ENCODE measurements at regions not wholly inside any gene's neighbourhood (a gene's known extent, or its start where the extent isn't known, plus 50 kb on each side); places are given as distances from the start of the nearest gene placed in this dataset.

DNA sequence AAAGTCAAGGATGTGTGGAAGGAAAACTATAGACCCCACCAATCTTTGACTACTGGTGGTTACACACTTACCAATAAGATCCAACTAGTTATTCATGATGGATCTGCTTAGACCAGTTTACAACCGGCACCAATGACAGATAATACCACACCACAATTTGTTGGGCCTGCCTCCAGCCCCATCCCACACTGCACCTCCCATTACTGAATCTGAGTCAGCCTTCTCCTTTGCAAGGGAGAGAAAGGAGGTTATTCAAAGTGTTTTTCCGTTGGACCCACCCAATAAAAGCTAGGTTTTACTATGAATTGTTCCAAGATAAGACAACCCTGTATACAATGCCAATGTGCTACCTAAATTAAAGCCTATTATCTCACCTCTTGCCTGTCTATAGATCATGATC lies 453.5 kb downstream of the MTRR start:
- Histone ChIP-seq H3K27me3 (replicated peaks; ENCODE audit: insufficient read depth) (no peaks in the 10 kb centered on the region), H3K27ac (no peak overlapping the region), H3K4me3 (no peak overlapping the region), H3K4me1 (ENCODE audit: control insufficient read depth in 1 of 2, low read depth in 2 of 2) (no peaks in the 10 kb centered on the region), H3K9me3 (no peaks in the 10 kb centered on the region), H3K36me3 (no peaks in the 10 kb centered on the region)
- no peak for ATAC-seq (ENCODE audit: insufficient number of reproducible peaks, low FRiP score, low read depth)
- TF ChIP-seq, protein P1, sequence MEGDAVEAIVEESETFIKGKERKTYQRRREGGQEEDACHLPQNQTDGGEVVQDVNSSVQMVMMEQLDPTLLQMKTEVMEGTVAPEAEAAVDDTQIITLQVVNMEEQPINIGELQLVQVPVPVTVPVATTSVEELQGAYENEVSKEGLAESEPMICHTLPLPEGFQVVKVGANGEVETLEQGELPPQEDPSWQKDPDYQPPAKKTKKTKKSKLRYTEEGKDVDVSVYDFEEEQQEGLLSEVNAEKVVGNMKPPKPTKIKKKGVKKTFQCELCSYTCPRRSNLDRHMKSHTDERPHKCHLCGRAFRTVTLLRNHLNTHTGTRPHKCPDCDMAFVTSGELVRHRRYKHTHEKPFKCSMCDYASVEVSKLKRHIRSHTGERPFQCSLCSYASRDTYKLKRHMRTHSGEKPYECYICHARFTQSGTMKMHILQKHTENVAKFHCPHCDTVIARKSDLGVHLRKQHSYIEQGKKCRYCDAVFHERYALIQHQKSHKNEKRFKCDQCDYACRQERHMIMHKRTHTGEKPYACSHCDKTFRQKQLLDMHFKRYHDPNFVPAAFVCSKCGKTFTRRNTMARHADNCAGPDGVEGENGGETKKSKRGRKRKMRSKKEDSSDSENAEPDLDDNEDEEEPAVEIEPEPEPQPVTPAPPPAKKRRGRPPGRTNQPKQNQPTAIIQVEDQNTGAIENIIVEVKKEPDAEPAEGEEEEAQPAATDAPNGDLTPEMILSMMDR (IDR thresholded peaks at IDR 0.05), result no peak
- no peak for DNase-seq (ENCODE audit: low spot score)

DNA sequence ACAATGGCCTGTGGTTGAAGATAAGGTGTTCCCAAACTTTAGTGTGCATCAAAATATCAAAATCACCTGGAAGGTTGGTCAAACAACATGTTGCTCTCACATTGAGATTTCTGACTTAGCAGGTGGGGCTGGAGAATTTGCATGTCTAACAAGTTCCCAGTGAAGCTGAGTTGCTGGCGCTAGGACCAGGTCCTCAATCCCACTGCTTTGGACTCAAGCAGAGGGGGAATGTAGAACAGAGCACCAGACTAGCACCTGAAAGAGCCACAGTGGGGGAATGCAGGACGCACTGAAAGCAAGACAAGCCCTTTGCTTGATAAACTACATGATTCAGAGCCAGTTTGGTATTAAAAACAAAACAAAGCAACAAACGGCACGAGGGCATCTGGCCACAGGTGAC lies 458.1 kb downstream of the MTRR start:
- ATAC-seq (ENCODE audit: insufficient number of reproducible peaks, low FRiP score, low read depth) (no peak), DNase-seq (ENCODE audit: low spot score) (no peak)
- H3K36me3 ChIP-seq, result no peaks in the 10 kb centered on the region
- H3K27ac ChIP-seq, result no peak overlapping the region
- H3K4me1 ChIP-seq (ENCODE audit: control insufficient read depth in 1 of 2, low read depth in 2 of 2), result no peaks in the 10 kb centered on the region
- TF ChIP-seq, protein P1 (IDR thresholded peaks at IDR 0.05), result no peak
- no peak overlapping the region for H3K4me3 ChIP-seq
- no peaks in the 10 kb centered on the region for H3K9me3 ChIP-seq
- H3K27me3 ChIP-seq (replicated peaks; ENCODE audit: insufficient read depth), result no peaks in the 10 kb centered on the region

DNA sequence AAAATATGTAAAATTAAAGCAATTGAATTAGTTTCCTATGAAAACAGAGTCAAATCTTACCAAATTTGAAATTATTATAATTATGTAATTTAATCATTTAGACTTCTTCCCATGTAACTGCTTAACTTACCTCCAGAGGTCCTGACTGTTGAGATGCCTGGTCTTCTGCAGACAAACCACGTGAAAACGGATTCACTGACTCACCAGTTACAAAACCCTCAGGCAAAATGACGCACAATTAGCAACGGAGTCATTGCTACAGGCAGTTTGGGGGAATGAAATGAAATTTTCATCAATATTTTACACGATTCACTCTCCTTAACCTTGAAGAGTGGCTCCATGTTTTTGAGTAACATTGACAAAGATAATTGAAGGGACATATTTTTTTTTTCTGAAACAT lies 460.8 kb downstream of the MTRR start:
- no peak overlapping the region for H3K4me3 ChIP-seq
- H3K27me3 ChIP-seq (replicated peaks; ENCODE audit: insufficient read depth), result no peaks in the 10 kb centered on the region
- H3K36me3 ChIP-seq, result no peaks in the 10 kb centered on the region
- H3K4me1 ChIP-seq (ENCODE audit: control insufficient read depth in 1 of 2, low read depth in 2 of 2), result no peaks in the 10 kb centered on the region
- ATAC-seq (ENCODE audit: insufficient number of reproducible peaks, low FRiP score, low read depth) (no peak), DNase-seq (ENCODE audit: low spot score) (no peak)
- H3K9me3 ChIP-seq, result no peaks in the 10 kb centered on the region
- no peak overlapping the region for H3K27ac ChIP-seq
- TF ChIP-seq, protein P1 (IDR thresholded peaks at IDR 0.05), result no peak

DNA sequence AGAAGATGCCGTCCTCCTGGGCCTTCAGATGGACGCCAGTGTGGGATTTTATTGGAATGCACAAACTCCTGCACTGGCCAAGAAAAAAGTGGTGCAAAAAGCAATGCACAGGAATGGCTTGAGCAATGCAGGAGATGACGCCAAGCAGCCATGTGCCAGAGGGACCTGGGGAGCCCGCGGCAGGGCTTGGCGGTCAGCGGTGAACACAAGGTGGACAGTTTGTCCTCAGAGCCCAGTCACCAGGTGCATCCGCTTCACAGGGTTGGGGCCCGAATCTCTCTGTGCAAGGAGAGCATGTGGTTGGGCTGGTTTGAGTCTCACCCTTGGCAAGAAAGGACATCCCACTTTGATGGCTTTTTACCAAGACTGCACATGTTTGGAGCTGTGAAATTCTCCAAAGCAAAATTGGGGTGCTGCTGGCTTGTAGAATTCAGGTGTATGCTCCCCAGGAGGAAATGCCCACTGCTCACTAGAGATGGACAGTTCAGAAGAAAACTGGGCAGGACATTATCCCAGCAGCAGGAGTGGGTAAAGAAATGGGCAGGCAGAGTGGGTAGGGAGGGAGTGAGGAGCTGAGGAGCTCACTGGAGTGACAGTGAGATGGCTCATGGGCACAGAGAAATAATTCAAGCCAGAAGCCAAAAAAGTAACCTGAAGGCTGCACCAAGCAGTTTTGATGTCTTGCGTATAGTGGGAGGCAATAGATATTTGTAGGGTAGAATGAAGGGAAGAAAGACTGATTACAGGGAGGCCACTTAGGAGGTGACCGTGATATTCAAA lies 463.9 kb downstream of the MTRR start:
- ATAC-seq (ENCODE audit: insufficient number of reproducible peaks, low FRiP score, low read depth), result no peak

DNA sequence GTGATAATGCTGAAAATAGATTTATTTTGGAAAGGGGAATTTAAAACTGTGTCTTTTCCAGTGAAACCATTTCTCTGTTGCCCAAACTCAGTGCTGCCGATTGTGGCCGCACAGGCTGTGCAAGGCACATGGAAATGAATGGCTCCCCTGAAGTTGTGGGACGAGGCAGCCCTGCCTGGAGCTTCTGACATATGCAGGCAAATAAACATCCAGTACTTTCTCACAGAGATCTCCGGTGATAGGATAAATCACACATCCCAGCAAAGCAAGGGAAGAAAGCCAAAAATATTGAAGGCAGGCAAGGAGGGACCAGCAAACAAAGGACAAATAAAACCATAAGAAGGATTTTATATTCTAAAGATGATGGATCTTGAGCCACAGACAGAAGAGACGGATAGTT lies 464.5 kb downstream of the MTRR start:
- H3K4me1 ChIP-seq (ENCODE audit: control insufficient read depth in 1 of 2, low read depth in 2 of 2), result no peaks in the 10 kb centered on the region
- no peaks in the 10 kb centered on the region for H3K27me3 ChIP-seq (replicated peaks; ENCODE audit: insufficient read depth)
- no peaks in the 10 kb centered on the region for H3K9me3 ChIP-seq
- DNase-seq (ENCODE audit: low spot score) (no peak), ATAC-seq (ENCODE audit: insufficient number of reproducible peaks, low FRiP score, low read depth) (no peak)
- H3K4me3 ChIP-seq, result no peak overlapping the region
- TF ChIP-seq, protein P1 (IDR thresholded peaks at IDR 0.05), result no peak
- no peak overlapping the region for H3K27ac ChIP-seq
- H3K36me3 ChIP-seq, result no peaks in the 10 kb centered on the region

More for the DNA sequence above, 463.9 kb downstream of the MTRR start:
- no peak overlapping the region for H3K4me3 ChIP-seq
- no peak for DNase-seq (ENCODE audit: low spot score)
- H3K4me1 ChIP-seq (ENCODE audit: control insufficient read depth in 1 of 2, low read depth in 2 of 2), result no peaks in the 10 kb centered on the region
- H3K36me3 ChIP-seq, result no peaks in the 10 kb centered on the region
- TF ChIP-seq, protein P1 (IDR thresholded peaks at IDR 0.05), result no peak
- no peaks in the 10 kb centered on the region for H3K9me3 ChIP-seq
- H3K27ac ChIP-seq, result no peak overlapping the region
- no peaks in the 10 kb centered on the region for H3K27me3 ChIP-seq (replicated peaks; ENCODE audit: insufficient read depth)

Data from thoracic aorta (tissue), 2 donors.